Fibroblast of skin of right biceps (primary cell): ENCODE measurements at regions not wholly inside any gene's neighbourhood (a gene's known extent, or its start where the extent isn't known, plus 50 kb on each side); places are given as distances from the start of the nearest gene placed in this dataset.
"Not testable (repeated sequence)": the region's sequence is repeated elsewhere in the genome, so short reads cannot be mapped to it uniquely, and the experiment has no call there.

Experiments used
- DNase-seq: peaks from one replicate; pipeline ENCODE4 v3.0.0-alpha.2; 2013

- DNase-seq: no peak
These were observed 68.4 kb upstream of the TMEM229A start for GRCh38 chr7:124101173-124101768.

GRCh38 chr7:124100190-124100589 lies 67.3 kb upstream of the TMEM229A start:
- DNase-seq: no peak

GRCh38 chr7:124099585-124099984 lies 66.7 kb upstream of the TMEM229A start:
- DNase-seq: not testable (repeated sequence)

- DNase-seq: no peak
These were observed 56.8 kb upstream of the TMEM229A start for GRCh38 chr7:124089621-124090020.

GRCh38 chr7:124088590-124088989 lies 55.7 kb upstream of the TMEM229A start:
- DNase-seq: no peak

- no peak for DNase-seq
These were observed 54.0 kb upstream of the TMEM229A start for GRCh38 chr7:124086843-124087242.

GRCh38 chr7:124085179-124085578 lies 52.3 kb upstream of the TMEM229A start:
- no peak for DNase-seq

- no peak for DNase-seq
These were observed 51.2 kb upstream of the TMEM229A start for GRCh38 chr7:124084024-124084423.
